Ishikawa (cell line): ENCODE measurements at regions not wholly inside any gene's neighbourhood (a gene's known extent, or its start where the extent isn't known, plus 50 kb on each side); places are given as distances from the start of the nearest gene placed in this dataset.

Source experiments
- EP300 ChIP-seq: IDR thresholded peaks from 2 replicates; pipeline ENCODE4 v1.6.1; 2012; ENCODE audit warnings: borderline replicate concordance
- FOXM1 ChIP-seq: IDR thresholded peaks from 2 replicates; pipeline ENCODE4 v1.6.1; 2012; ENCODE audit warnings: low read depth, borderline replicate concordance
- NFIC ChIP-seq: IDR thresholded peaks from 2 replicates; pipeline ENCODE4 v1.6.1; 2012
- RAD21 ChIP-seq: IDR thresholded peaks from 2 replicates; pipeline ENCODE4 v1.6.1; 2012; ENCODE audit warnings: low read depth
- REST ChIP-seq: IDR thresholded peaks from 2 replicates; pipeline ENCODE4 v1.6.1; 2012; ENCODE audit warnings: low read depth, mild to moderate bottlenecking
- TAF1 ChIP-seq: IDR thresholded peaks from 2 replicates; pipeline ENCODE4 v1.6.1; 2012; ENCODE audit warnings: low read depth, mild to moderate bottlenecking
- TEAD4 ChIP-seq: IDR thresholded peaks from 2 replicates; pipeline ENCODE4 v1.6.1; 2012
- YY1 ChIP-seq: IDR thresholded peaks from 2 replicates; pipeline ENCODE4 v1.6.1; 2012; ENCODE audit warnings: low read depth
- ZBTB7A ChIP-seq: IDR thresholded peaks from 2 replicates; pipeline ENCODE4 v1.6.1; 2012; ENCODE audit warnings: low read depth

- TF ChIP-seq EP300 (no peak), YY1 (no peak), RAD21 (no peak), TEAD4 (no peak), ZBTB7A (no peak), TAF1 (no peak), REST (no peak), FOXM1 (no peak), NFIC (no peak)
These were observed 194.4 kb upstream of the CCDC196 start for GRCh38 chr14:66291756-66292155.
